ENCODE measurements at regions not wholly inside any gene's neighbourhood (a gene's known extent, or its start where the extent isn't known, plus 50 kb on each side); places are given as distances from the start of the nearest gene placed in this dataset.
"Not testable (repeated sequence)": the region's sequence is repeated elsewhere in the genome, so short reads cannot be mapped to it uniquely, and the experiment has no call there.

- TF ChIP-seq POLR2AphosphoS5 (IDR thresholded peaks at IDR 0.05; ENCODE audit: low read depth, low read length); KDM1A (IDR thresholded peaks at IDR 0.05; ENCODE audit: borderline replicate concordance, low read length); SUZ12 (IDR thresholded peaks at IDR 0.05; ENCODE audit: low read length); YY1 (IDR thresholded peaks at IDR 0.05; ENCODE audit: low read depth, low read length); POLR2A (IDR thresholded peaks at IDR 0.05; ENCODE audit: control extremely low read depth in 1 of 2, low read depth in 2 of 2, low read length in 2 of 2); TBP (IDR thresholded peaks at IDR 0.05; ENCODE audit: low read depth, low read length); EZH2 (IDR thresholded peaks at IDR 0.05; ENCODE audit: low read depth, low read length, severe bottlenecking); RFX5 (IDR thresholded peaks at IDR 0.05; ENCODE audit: borderline replicate concordance, low read depth, low read length); BACH1 (IDR thresholded peaks at IDR 0.05; ENCODE audit: low read length); ATF3 (IDR thresholded peaks at IDR 0.05; ENCODE audit: insufficient read depth, low read depth, low read length); CTBP2 (IDR thresholded peaks at IDR 0.05; ENCODE audit: borderline replicate concordance, insufficient read depth, insufficient read length, low read length); TCF12 (IDR thresholded peaks at IDR 0.05; ENCODE audit: low read depth, low read length): not testable (repeated sequence)
- TF ChIP-seq, protein P1, sequence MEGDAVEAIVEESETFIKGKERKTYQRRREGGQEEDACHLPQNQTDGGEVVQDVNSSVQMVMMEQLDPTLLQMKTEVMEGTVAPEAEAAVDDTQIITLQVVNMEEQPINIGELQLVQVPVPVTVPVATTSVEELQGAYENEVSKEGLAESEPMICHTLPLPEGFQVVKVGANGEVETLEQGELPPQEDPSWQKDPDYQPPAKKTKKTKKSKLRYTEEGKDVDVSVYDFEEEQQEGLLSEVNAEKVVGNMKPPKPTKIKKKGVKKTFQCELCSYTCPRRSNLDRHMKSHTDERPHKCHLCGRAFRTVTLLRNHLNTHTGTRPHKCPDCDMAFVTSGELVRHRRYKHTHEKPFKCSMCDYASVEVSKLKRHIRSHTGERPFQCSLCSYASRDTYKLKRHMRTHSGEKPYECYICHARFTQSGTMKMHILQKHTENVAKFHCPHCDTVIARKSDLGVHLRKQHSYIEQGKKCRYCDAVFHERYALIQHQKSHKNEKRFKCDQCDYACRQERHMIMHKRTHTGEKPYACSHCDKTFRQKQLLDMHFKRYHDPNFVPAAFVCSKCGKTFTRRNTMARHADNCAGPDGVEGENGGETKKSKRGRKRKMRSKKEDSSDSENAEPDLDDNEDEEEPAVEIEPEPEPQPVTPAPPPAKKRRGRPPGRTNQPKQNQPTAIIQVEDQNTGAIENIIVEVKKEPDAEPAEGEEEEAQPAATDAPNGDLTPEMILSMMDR (IDR thresholded peaks at IDR 0.05; ENCODE audit: control extremely low read depth in 1 of 3, insufficient read depth in 1 of 3, low read depth in 1 of 3, low read length in 3 of 3): not testable (repeated sequence)
Observed at GRCh38 chr20:40269274-40269673, 419.8 kb downstream of the MAFB start.
